GM19328 (cell line): ENCODE measurements at regions not wholly inside any gene's neighbourhood (a gene's known extent, or its start where the extent isn't known, plus 50 kb on each side); places are given as distances from the start of the nearest gene placed in this dataset.

Experiments
- ATAC-seq: cut with Tn5 transposase; IDR thresholded peaks from one replicate; pipeline ENCODE4 v1.9.1; 2021; ENCODE audit warnings: mild to moderate bottlenecking, moderate library complexity; ENCODE audit not compliant: unreplicated experiment

DNA sequence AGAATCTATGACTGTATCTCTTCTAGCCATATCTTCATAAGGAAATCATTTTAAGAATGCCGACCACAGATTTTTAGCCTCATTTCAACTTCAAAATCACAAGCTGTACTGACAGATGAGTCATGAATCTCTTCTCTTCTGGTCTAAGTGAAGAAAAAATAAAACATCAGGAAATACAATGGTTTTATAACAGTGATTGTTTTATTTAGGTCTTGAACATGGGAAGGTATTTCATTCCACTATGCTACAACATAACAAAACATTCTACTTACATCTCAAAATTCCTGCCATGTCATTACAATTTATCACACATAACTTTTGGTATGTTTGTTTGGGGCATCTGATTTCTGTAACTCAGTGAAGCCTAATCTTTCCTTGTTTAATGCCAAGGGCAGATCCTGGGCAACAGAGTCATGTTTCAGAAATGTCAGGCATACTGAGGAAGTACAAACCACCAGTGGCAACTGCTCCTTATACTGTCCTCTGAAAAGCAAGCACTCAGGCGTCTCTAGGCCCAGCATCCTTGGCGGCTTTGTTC lies 325.0 kb downstream of the PDHA2 start:
- ATAC-seq: no peak

- no peak for ATAC-seq
Measured at GRCh38 chr4:96166806-96167205, 326.9 kb downstream of the PDHA2 start.

DNA sequence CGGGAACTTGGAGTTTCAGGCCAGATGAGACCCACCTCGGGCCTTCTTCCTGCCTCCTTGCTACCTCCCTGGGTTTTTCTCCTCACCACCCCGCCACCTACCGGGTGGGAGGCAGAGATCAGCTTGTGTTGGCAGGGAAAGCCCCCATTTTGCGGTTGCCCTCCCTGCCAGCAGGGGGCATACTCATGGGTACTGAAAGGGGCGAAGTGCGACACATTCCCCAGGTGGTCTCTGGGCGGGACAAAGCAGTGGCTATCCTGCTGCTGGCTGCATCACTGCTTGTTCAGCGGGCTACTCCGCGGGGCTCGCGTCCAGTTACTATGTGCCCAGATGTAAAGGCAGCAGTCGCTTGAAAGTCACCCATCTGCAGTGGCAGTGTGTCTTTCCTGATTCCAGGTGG lies 330.3 kb downstream of the PDHA2 start:
- ATAC-seq: no peak

GRCh38 chr4:96173756-96174155 lies 333.9 kb downstream of the PDHA2 start:
- no peak for ATAC-seq

DNA sequence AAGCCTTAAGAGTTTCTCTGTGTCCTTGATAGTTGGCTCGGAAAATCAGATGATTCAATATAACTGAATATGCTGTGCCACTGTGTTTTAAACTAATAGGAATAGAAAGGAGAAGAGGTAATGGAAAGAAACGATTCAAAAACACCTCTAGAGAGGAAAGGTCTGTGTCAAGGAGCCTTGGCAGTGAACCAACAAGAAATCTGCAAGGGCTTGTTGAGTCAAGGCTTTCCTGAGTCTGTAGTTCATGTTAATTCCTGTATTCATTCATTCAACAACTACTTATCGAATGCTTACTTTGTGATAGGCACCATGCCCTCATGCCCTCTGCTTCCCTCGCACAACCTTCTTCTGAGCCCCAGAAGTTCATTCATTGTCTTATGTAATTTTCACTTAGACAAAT lies 336.0 kb downstream of the PDHA2 start:
- ATAC-seq: no peak

- ATAC-seq: no peak
Measured at GRCh38 chr4:96183611-96184010, 343.7 kb downstream of the PDHA2 start.

GRCh38 chr4:96186593-96186992 lies 346.7 kb downstream of the PDHA2 start:
- ATAC-seq: no peak

DNA sequence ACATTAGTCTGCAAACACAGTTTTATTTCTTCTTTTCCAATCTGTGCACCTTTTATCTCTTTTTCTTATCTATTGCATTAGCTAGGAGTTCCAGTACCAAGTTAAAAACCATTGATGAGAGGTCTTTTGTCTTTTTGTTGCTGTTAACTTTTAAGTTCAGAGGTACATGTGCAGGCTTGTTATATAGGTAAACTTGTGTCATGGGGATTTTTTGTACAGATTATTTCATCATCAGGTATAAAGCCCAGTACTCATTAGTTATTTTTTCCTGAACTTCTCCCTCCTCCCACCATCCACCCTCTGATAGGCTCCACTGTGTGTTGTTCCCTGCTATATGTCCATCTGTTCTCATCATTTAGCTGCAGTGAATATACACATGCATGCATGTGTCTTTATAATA lies 349.9 kb downstream of the PDHA2 start:
- no peak for ATAC-seq

- ATAC-seq: no peak
Measured at GRCh38 chr4:96193061-96193460, 353.2 kb downstream of the PDHA2 start.

- no peak for ATAC-seq
Measured at GRCh38 chr4:96194993-96195392, 355.1 kb downstream of the PDHA2 start.

GRCh38 chr4:96205143-96205936 lies 365.4 kb downstream of the PDHA2 start:
- no peak for ATAC-seq

GRCh38 chr4:96227515-96227914 lies 387.6 kb downstream of the PDHA2 start:
- no peak for ATAC-seq

- ATAC-seq: no peak
Measured at GRCh38 chr4:96228463-96228862, 388.6 kb downstream of the PDHA2 start.

DNA sequence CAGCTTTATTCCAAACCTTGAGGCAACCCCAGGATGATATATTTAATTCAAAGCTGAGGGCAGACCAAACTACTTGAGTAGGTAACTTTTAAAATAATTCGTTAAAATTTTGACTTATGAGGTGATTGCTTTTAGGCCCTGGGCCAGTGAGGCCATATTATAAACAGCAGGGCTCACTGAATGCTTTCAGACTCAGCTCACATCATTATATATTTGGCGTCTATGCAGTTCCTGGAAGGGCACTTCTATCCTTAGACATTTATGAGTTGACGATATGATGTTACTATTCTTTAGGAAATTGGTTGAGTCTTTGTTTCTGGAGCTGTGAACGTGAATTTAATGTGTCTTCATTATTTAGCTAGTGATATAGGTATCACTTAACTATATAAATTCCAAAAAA lies 400.1 kb downstream of the PDHA2 start:
- ATAC-seq: no peak

GRCh38 chr4:96241819-96242218 lies 401.9 kb downstream of the PDHA2 start:
- no peak for ATAC-seq

GRCh38 chr4:96247096-96247495 lies 407.2 kb downstream of the PDHA2 start:
- ATAC-seq: no peak

DNA sequence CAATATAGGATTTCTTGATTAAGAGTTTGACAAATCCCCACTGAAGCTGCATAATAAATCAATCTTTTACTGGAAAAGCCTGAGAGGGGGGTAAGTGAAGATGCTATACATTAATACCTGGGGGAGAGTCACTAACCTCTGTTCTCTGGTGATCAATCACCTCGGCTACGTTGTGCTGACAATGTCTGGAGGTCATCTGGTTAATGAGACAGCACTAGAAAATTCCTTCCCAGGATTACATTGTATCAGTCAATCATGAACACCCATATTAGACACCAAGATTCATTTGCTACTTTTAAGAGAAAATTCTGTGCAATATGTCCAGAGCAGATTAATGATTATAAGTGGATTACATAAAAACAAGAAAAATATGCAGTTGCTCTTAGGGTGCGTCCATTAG lies 408.3 kb downstream of the PDHA2 start:
- ATAC-seq: no peak

DNA sequence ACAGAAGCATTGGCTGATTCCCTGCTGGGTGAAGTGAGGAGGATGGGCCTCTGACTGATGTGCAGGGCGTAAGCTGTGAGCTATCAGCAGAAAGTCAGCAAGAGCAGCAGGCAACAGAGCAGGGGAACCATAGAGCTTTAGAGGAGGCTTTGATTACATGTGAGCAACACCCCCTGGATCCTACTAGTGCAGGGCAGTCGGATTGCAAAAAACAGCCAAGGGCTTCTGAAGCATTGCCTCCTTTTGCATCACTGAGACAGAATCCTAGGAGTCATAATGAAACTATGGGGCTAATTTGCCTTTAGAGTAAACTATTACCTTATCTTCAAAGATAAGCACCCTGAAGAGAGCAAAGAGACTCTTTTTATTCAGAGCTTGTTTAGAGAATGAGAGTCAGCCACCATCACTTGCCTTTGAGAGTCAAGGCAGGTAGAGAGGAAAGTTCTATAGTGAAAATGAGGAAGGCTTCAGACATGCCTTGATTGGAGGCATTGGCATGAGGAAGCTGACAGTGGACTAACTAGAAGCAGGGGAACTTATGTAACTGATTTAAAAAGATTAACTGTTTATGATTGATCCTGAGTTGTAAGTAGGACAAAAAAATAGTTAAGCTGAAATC lies 420.3 kb downstream of the PDHA2 start:
- no peak for ATAC-seq

DNA sequence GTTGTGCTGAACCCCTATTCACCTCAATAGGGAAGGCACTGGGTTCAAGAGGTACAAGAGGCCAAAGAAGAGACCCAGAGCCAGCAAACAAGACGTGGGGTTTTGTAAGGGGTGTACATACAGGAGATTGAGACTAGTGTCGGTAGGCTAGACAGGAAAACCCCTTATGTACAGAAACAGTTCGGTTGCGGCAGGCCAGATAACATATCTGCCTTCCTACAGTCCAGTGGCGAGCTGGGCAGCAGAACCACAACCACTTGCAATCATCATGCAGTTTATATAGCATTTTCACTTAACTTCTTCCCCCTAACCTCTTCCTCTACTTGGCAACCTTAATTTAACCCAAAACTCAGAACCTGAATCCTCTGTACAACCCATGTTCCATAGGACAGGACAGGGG lies 422.2 kb downstream of the PDHA2 start:
- no peak for ATAC-seq

GRCh38 chr4:96263291-96263690 lies 423.4 kb downstream of the PDHA2 start:
- ATAC-seq: no peak

GRCh38 chr4:96264941-96265463 lies 425.1 kb downstream of the PDHA2 start:
- ATAC-seq: no peak

DNA sequence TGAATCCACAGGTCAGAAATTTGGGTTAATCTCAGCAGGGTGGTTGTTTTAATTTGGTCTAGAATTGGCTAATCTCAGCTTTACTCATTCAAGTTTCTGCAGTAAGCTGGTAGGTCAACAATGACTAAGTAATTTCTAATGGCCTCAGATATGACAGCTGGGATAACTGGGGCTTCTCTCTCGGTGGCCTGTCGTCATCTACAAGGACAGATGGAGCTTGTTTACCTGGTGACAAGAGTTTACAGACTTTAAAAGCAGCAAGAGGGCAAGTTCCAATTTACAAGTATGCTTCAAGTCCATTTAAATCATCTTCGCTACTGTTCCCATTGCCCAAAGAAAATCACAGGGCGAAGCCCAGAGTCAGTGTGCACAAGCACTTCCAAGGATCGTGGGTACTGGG lies 453.9 kb downstream of the PDHA2 start:
- ATAC-seq: no peak
